HTR-8/SVneo (cell line): ENCODE measurements at regions not wholly inside any gene's neighbourhood (a gene's known extent, or its start where the extent isn't known, plus 50 kb on each side); places are given as distances from the start of the nearest gene placed in this dataset.
A peak's percentile ranks its signal among the peaks of the same experiment; 100 is the strongest.
"Not testable (repeated sequence)": the region's sequence is repeated elsewhere in the genome, so short reads cannot be mapped to it uniquely, and the experiment has no call there.

ENCODE experiments used
- DNase-seq: peaks from one replicate; pipeline ENCODE4 v3.0.0; 2011; ENCODE audit warnings: low spot score, mixed read lengths; ENCODE audit not compliant: insufficient read length
- FAIRE-seq: peaks from 2 replicates; lab custom pipeline; 2011; peaks lifted over from hg19 to GRCh38; lab: Jason Lieb, UNC

GRCh38 chr17:73833775-73834488, 189.7 kb upstream of the SDK2 start:
- no peak for DNase-seq

GRCh38 chr17:73834684-73835343, 190.6 kb upstream of the SDK2 start:
- DNase-seq (no peak), FAIRE-seq (no peak)

More at GRCh38 chr17:73833775-73834488, 189.7 kb upstream of the SDK2 start:
- no peak for FAIRE-seq

- DNase-seq, result no peak
- FAIRE-seq, result no peak
Measured at GRCh38 chr17:73835605-73836004, 191.4 kb upstream of the SDK2 start.

- FAIRE-seq (no peak), DNase-seq (no peak)
Measured at GRCh38 chr17:73838815-73839214, 194.6 kb upstream of the SDK2 start.

GRCh38 chr17:73840829-73841228, 196.6 kb upstream of the SDK2 start:
- FAIRE-seq, result no peak
- no peak for DNase-seq

- FAIRE-seq (no peak), DNase-seq (peak; percentile 27)
Measured at GRCh38 chr17:73841431-73842060, 197.3 kb upstream of the SDK2 start.

GRCh38 chr17:73847952-73848351, 203.7 kb upstream of the SDK2 start:
- no peak for DNase-seq

GRCh38 chr17:73850426-73850825, 206.2 kb upstream of the SDK2 start:
- FAIRE-seq, result no peak

More at GRCh38 chr17:73847952-73848351, 203.7 kb upstream of the SDK2 start:
- no peak for FAIRE-seq

GRCh38 chr17:73851091-73851490, 206.8 kb upstream of the SDK2 start:
- FAIRE-seq, result no peak
- no peak for DNase-seq

More at GRCh38 chr17:73850426-73850825, 206.2 kb upstream of the SDK2 start:
- no peak for DNase-seq

GRCh38 chr17:73851921-73852320, 207.7 kb upstream of the SDK2 start:
- DNase-seq, result no peak
- FAIRE-seq, result no peak

GRCh38 chr17:73855720-73856333, 211.6 kb upstream of the SDK2 start:
- DNase-seq (no peak), FAIRE-seq (no peak)

- no peak for FAIRE-seq
Measured at GRCh38 chr17:73856556-73856955, 212.3 kb upstream of the SDK2 start.

GRCh38 chr17:73859439-73860008, 215.3 kb upstream of the SDK2 start:
- not testable (repeated sequence) for FAIRE-seq, DNase-seq

More at GRCh38 chr17:73856556-73856955, 212.3 kb upstream of the SDK2 start:
- no peak for DNase-seq

- no peak for FAIRE-seq
- DNase-seq, result no peak
Measured at GRCh38 chr17:73861543-73861942, 217.3 kb upstream of the SDK2 start.

GRCh38 chr17:73863761-73864535, 219.7 kb upstream of the SDK2 start:
- DNase-seq, result no peak
- FAIRE-seq, result no peak

- no peak for FAIRE-seq
- DNase-seq, result no peak
Measured at GRCh38 chr17:73865831-73866230, 221.6 kb upstream of the SDK2 start.

GRCh38 chr17:73867056-73867455, 222.8 kb upstream of the SDK2 start:
- no peak for DNase-seq
- no peak for FAIRE-seq

- FAIRE-seq (no peak), DNase-seq (no peak)
Measured at GRCh38 chr17:73870068-73870467, 225.8 kb upstream of the SDK2 start.

- DNase-seq (no peak), FAIRE-seq (no peak)
Measured at GRCh38 chr17:73870473-73870872, 226.2 kb upstream of the SDK2 start.

- DNase-seq (no peak), FAIRE-seq (no peak)
Measured at GRCh38 chr17:73872816-73873215, 228.6 kb upstream of the SDK2 start.
